ENCODE measurements at regions not wholly inside any gene's neighbourhood (a gene's known extent, or its start where the extent isn't known, plus 50 kb on each side); places are given as distances from the start of the nearest gene placed in this dataset.
"Not testable (repeated sequence)": the region's sequence is repeated elsewhere in the genome, so short reads cannot be mapped to it uniquely, and the experiment has no call there.

DNA sequence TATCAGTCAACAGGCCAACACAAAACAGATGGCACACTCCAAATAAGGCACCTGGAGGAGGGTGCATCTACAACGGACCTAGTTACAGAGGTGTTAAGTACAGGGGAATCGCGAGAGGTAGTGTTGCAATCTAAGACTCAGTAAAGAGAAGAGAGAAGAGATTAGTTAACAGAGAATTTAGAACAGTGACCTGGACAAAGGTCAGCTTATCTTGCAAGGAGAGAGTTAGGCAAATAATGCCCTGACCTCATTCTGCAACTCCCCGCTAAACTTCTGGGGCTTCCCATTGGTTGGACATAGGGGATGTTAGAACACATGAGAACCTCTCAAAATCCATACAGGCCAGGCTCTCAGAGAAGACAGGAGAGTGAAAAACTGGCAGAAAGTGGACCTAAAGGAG lies 289.4 kb upstream of the GK2 start:
- Histone ChIP-seq H3K18ac (ENCODE audit: low read depth, low read length) (no peak overlapping the region), H3K36me3 (ENCODE audit: control insufficient read depth, insufficient read depth, low read length) (no peaks in the 10 kb centered on the region), H2BK15ac (ENCODE audit: low read depth, low read length) (no peak overlapping the region), H3K27ac (ENCODE audit: insufficient read depth, low read length) (no peak overlapping the region), H3K4me2 (ENCODE audit: low read depth, low read length) (no peak overlapping the region), H4K20me1 (ENCODE audit: insufficient read depth, low read length) (no peaks in the 10 kb centered on the region), H3K4me3 (ENCODE audit: insufficient read depth, low read depth, low read length) (no peak overlapping the region), H3K14ac (replicated peaks; ENCODE audit: low read depth, low read length) (no peak overlapping the region), H3K4me1 (ENCODE audit: control insufficient read depth, insufficient read depth, low read length) (no peaks in the 10 kb centered on the region), H2AK9ac (replicated peaks; ENCODE audit: low read depth, low read length, poor library complexity) (no peak overlapping the region), H3K56ac (ENCODE audit: extremely low read depth, insufficient read depth, low read length) (no peak overlapping the region), H3K23ac (ENCODE audit: low read depth, low read length) (no peak overlapping the region), H3K4ac (ENCODE audit: low read depth, low read length) (no peak overlapping the region), H3K27me3 (ENCODE audit: control insufficient read depth, insufficient read depth, low read length) (no peaks in the 10 kb centered on the region), H3K9me1 (ENCODE audit: insufficient read depth, low read length) (no peaks in the 10 kb centered on the region), H4K8ac (ENCODE audit: low read depth in 2 of 2, low read length in 2 of 2) (no peak overlapping the region), H3K79me1 (ENCODE audit: low read depth in 1 of 2, low read length in 2 of 2) (no peaks in the 10 kb centered on the region), H2AK5ac (ENCODE audit: low read depth, low read length) (no peak overlapping the region), H2BK5ac (ENCODE audit: low read depth, low read length, poor library complexity, severe bottlenecking) (no peak overlapping the region), H4K5ac (ENCODE audit: low read depth, low read length) (no peak overlapping the region), H4K91ac (ENCODE audit: insufficient read depth, low read depth, low read length) (no peak overlapping the region), H3K9ac (ENCODE audit: low read depth, low read length) (no peak overlapping the region), H3K9me3 (ENCODE audit: control insufficient read depth, insufficient read depth, low read length) (no peaks in the 10 kb centered on the region; the same call in 1 of the 2 replicates), H2BK20ac (ENCODE audit: low read depth, low read length) (no peak overlapping the region), H2BK120ac (ENCODE audit: low read depth, low read length) (no peak overlapping the region), H2AFZ (replicated peaks; ENCODE audit: low read length, poor library complexity) (no peak overlapping the region)
- DNase-seq (no peak), ATAC-seq (ENCODE audit: low read depth) (no peak)
- WGBS, 2 experiments (ENCODE audit: extremely low coverage in 2 of 2, insufficient read length in 1 of 2), result 80% methylated on average over 3 of the region's 4 CpGs; no CpG with 5 or more reads in 1 of the 2 experiments
- in situ Hi-C loops (cut with MboI; ENCODE audit: low sequenced_read_pairs) (no loop called here), intact Hi-C loops (cut with micrococcal nuclease) (no loop called here), dilution Hi-C loops (cut with HindIII; ENCODE audit: low sequenced_read_pairs, unreplicated experiment) (no loop called here)
- no TSS peak for BruUV-seq (replicated peaks)
- ChIA-PET POLR2A (ENCODE audit: unreplicated experiment) (no interaction called here), CTCF (no interaction called here)
- no peak for TF ChIP-seq SMC3 (IDR thresholded peaks at IDR 0.05; ENCODE audit: low read depth, low read length)
- TF ChIP-seq MAZ (IDR thresholded peaks at IDR 0.05; ENCODE audit: borderline replicate concordance, low read depth, low read length), result no peak
- TF ChIP-seq CEBPB (IDR thresholded peaks at IDR 0.05; ENCODE audit: low read depth, low read length), result no peak

DNA sequence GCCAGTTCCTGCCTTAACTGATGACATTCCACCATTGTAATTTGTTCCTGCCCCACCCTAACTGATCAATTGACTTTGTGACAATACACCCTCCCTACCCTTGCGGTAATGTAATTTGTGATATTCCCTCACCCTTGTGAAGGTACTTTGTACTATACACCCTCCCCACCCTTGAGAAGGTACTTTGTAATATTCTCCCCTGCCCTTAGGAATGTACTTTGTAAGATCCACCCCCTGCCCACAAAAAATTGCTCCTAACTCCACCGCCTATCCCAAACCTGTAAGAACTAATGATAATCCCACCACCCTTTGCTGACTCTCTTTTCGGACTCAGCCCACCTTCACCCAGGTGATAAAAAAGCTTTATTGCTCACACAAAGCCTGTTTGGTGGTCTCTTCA lies 288.5 kb upstream of the GK2 start:
- H4K8ac ChIP-seq (ENCODE audit: low read depth in 2 of 2, low read length in 2 of 2); H3K4me2 ChIP-seq (ENCODE audit: low read depth, low read length); H3K18ac ChIP-seq (ENCODE audit: low read depth, low read length); H3K9me1 ChIP-seq (ENCODE audit: insufficient read depth, low read length); ATAC-seq (ENCODE audit: low read depth); H2AK5ac ChIP-seq (ENCODE audit: low read depth, low read length); in situ Hi-C loops (cut with MboI; ENCODE audit: low sequenced_read_pairs); H3K9me3 ChIP-seq (ENCODE audit: control insufficient read depth, insufficient read depth, low read length); H3K4me3 ChIP-seq (ENCODE audit: insufficient read depth, low read depth, low read length); dilution Hi-C loops (cut with HindIII; ENCODE audit: low sequenced_read_pairs, unreplicated experiment); H2BK15ac ChIP-seq (ENCODE audit: low read depth, low read length); H3K4me1 ChIP-seq (ENCODE audit: control insufficient read depth, insufficient read depth, low read length); DNase-seq; H3K23ac ChIP-seq (ENCODE audit: low read depth, low read length); POLR2A ChIA-PET (ENCODE audit: unreplicated experiment); BruUV-seq (replicated peaks); H4K20me1 ChIP-seq (ENCODE audit: insufficient read depth, low read length); H3K27ac ChIP-seq (ENCODE audit: insufficient read depth, low read length); H2AK9ac ChIP-seq (replicated peaks; ENCODE audit: low read depth, low read length, poor library complexity); H4K5ac ChIP-seq (ENCODE audit: low read depth, low read length); intact Hi-C loops (cut with micrococcal nuclease); H2AFZ ChIP-seq (replicated peaks; ENCODE audit: low read length, poor library complexity); H3K4ac ChIP-seq (ENCODE audit: low read depth, low read length); H3K79me1 ChIP-seq (ENCODE audit: low read depth in 1 of 2, low read length in 2 of 2); CTCF ChIA-PET; H3K14ac ChIP-seq (replicated peaks; ENCODE audit: low read depth, low read length); H3K27me3 ChIP-seq (ENCODE audit: control insufficient read depth, insufficient read depth, low read length); H2BK5ac ChIP-seq (ENCODE audit: low read depth, low read length, poor library complexity, severe bottlenecking); H4K91ac ChIP-seq (ENCODE audit: insufficient read depth, low read depth, low read length); H3K9ac ChIP-seq (ENCODE audit: low read depth, low read length); H3K56ac ChIP-seq (ENCODE audit: extremely low read depth, insufficient read depth, low read length); H3K36me3 ChIP-seq (ENCODE audit: control insufficient read depth, insufficient read depth, low read length); H2BK20ac ChIP-seq (ENCODE audit: low read depth, low read length); H2BK120ac ChIP-seq (ENCODE audit: low read depth, low read length): not testable (repeated sequence)
- no CpG with 5 or more reads among the region's 3 CpGs for WGBS, 2 experiments (ENCODE audit: extremely low coverage in 2 of 2, insufficient read length in 1 of 2)

All from IMR-90 (cell line).